OCI-LY1 (cell line): ENCODE measurements at regions not wholly inside any gene's neighbourhood (a gene's known extent, or its start where the extent isn't known, plus 50 kb on each side); places are given as distances from the start of the nearest gene placed in this dataset.
"Not testable (repeated sequence)": the region's sequence is repeated elsewhere in the genome, so short reads cannot be mapped to it uniquely, and the experiment has no call there.

ENCODE experiments used
- H2AFZ ChIP-seq: fragments of 200-600 bp; sonication (generic), shearing (Covaris generic); 2 replicates; pipeline ENCODE4 v1.6.0; 2014; ENCODE audit warnings: antibody characterized with exemption, mild to moderate bottlenecking, low read length
- H3F3A ChIP-seq: fragments of 200-600 bp; sonication (generic), shearing (Covaris generic); 2 replicates; pipeline ENCODE4 v1.6.0; 2014; ENCODE audit warnings: mild to moderate bottlenecking, antibody characterized with exemption, low read length, moderate library complexity; ENCODE audit not compliant: insufficient read depth
- H3K27ac ChIP-seq: fragments of 200-600 bp; sonication (generic); 2 replicates; pipeline ENCODE4 v1.5.1; 2014; ENCODE audit warnings: low read length, mixed run types, mild to moderate bottlenecking, low read depth; ENCODE audit not compliant: poor library complexity, severe bottlenecking
- H3K27me3 ChIP-seq: fragments of 200-600 bp; sonication (generic); 2 replicates; pipeline ENCODE4 v1.6.0; 2014; ENCODE audit warnings: antibody characterized with exemption, mild to moderate bottlenecking, low read length, moderate library complexity; ENCODE audit not compliant: insufficient read depth
- H3K36me3 ChIP-seq: fragments of 200-600 bp; sonication (generic); 2 replicates; pipeline ENCODE4 v1.6.1; 2014; ENCODE audit warnings: mild to moderate bottlenecking, antibody characterized with exemption, low read length, moderate library complexity, mixed read lengths; ENCODE audit not compliant: insufficient read depth
- H3K4me1 ChIP-seq: fragments of 200-600 bp; sonication (generic); 2 replicates; pipeline ENCODE4 v1.5.1; 2014; ENCODE audit warnings: mild to moderate bottlenecking, low read length, moderate library complexity; ENCODE audit not compliant: insufficient read depth, severe bottlenecking
- H3K4me2 ChIP-seq: fragments of 200-600 bp; sonication (generic), shearing (Covaris generic); 2 replicates; pipeline ENCODE4 v1.6.1; 2014; ENCODE audit warnings: low read length
- H3K4me3 ChIP-seq: fragments of 200-600 bp; sonication (generic); 2 replicates; pipeline ENCODE4 v1.5.1; 2014; ENCODE audit warnings: low read length, low read depth, mild to moderate bottlenecking, mixed read lengths; ENCODE audit not compliant: poor library complexity, severe bottlenecking
- H3K79me2 ChIP-seq: fragments of 200-600 bp; shearing (Covaris generic); 2 replicates; pipeline ENCODE4 v1.6.1; 2016; ENCODE audit warnings: mixed run types, low read length, mixed read lengths; ENCODE audit not compliant: insufficient read depth
- H3K9ac ChIP-seq: fragments of 200-600 bp; sonication (generic), shearing (Covaris generic); 2 replicates; pipeline ENCODE4 v1.6.1; 2014; ENCODE audit warnings: mild to moderate bottlenecking, low read length, mixed read lengths
- H3K9me2 ChIP-seq: fragments of 200-600 bp; sonication (generic), shearing (Covaris generic); 2 replicates; pipeline ENCODE4 v1.6.1; 2014; ENCODE audit warnings: low read depth, mild to moderate bottlenecking, low read length, mixed read lengths
- H3K9me3 ChIP-seq: fragments of 200-600 bp; shearing (Covaris generic); 2 replicates; pipeline ENCODE4 v1.6.1; 2014; ENCODE audit warnings: low read length, mixed read lengths
- H4K20me1 ChIP-seq: fragments of 200-600 bp; sonication (generic), shearing (Covaris generic); 2 replicates; pipeline ENCODE4 v1.6.0; 2016; ENCODE audit warnings: mild to moderate bottlenecking, low read length; ENCODE audit not compliant: insufficient read depth
- EZH2 ChIP-seq: fragments of 200-600 bp; sonication (generic), shearing (Covaris generic); IDR thresholded peaks from 2 replicates; pipeline ENCODE4 v1.8.0; 2017; ENCODE audit warnings: borderline replicate concordance, mixed run types, mild to moderate bottlenecking, antibody characterized with exemption, low read length, moderate library complexity, mixed read lengths
- TF ChIP-seq, protein P1 (sequence below): fragments of 200-600 bp; sonication (generic), shearing (Covaris generic); IDR thresholded peaks from 2 replicates; pipeline ENCODE4 v1.5.1; 2017; ENCODE audit warnings: mild to moderate bottlenecking, antibody characterized with exemption, low read length, moderate library complexity, mixed read lengths

DNA sequence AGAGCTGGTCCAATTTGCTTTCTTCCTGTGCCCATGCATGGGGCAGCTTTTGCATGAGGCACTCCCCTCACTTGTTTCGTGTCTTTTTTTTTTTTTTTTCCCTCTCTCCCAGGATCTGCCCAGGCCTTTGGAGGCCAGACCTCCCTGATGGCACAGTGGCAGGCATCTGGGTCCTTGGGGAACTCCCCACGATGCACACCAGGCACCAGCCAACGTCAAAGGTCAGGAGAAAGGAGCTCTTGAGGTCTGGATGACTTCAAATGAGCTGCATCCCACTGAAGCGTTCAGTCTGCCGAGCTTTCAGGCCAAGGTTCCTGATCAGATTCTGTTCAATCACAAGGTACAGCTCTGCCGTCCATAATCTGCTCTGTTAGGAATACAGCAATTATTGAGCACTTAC, 97.2 kb upstream of the CARD11 start:
- Histone ChIP-seq H3K9ac (no peak overlapping the region), H3K9me3 (no peaks in the 10 kb centered on the region), H3K36me3 (no peaks in the 10 kb centered on the region), H3K27ac (no peak overlapping the region), H4K20me1 (no peaks in the 10 kb centered on the region), H3K9me2 (no peaks in the 10 kb centered on the region), H3K4me3 (no peak overlapping the region), H3K4me1 (no peaks in the 10 kb centered on the region), H3F3A (no peaks in the 10 kb centered on the region), H3K79me2 (no peaks in the 10 kb centered on the region), H3K4me2 (no peak overlapping the region), H2AFZ (no peak overlapping the region), H3K27me3 (no peaks in the 10 kb centered on the region; the same call in 1 of the 2 replicates)
- TF ChIP-seq, protein P1, sequence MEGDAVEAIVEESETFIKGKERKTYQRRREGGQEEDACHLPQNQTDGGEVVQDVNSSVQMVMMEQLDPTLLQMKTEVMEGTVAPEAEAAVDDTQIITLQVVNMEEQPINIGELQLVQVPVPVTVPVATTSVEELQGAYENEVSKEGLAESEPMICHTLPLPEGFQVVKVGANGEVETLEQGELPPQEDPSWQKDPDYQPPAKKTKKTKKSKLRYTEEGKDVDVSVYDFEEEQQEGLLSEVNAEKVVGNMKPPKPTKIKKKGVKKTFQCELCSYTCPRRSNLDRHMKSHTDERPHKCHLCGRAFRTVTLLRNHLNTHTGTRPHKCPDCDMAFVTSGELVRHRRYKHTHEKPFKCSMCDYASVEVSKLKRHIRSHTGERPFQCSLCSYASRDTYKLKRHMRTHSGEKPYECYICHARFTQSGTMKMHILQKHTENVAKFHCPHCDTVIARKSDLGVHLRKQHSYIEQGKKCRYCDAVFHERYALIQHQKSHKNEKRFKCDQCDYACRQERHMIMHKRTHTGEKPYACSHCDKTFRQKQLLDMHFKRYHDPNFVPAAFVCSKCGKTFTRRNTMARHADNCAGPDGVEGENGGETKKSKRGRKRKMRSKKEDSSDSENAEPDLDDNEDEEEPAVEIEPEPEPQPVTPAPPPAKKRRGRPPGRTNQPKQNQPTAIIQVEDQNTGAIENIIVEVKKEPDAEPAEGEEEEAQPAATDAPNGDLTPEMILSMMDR = no peak
- TF ChIP-seq EZH2 = no peak

DNA sequence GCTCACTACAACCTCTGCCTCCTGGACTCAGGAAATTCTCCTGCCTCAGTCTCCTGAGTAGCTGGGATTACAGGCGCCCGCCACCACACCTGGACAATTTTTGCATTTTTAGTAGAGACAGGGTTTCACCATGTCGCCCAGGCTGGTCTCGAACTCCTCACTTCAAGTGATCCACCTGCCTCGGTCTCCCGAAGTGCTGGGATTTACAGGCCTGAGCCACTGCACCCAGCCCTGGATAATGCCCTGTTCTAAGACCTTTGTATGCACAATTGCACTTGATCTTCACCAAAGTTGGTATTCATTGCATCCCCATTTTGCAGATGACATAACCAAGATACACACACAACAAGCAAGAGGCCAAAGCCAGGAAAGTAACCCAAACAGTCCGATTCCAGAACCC, 97.7 kb upstream of the CARD11 start:
- no peaks in the 10 kb centered on the region for H3F3A ChIP-seq
- H3K79me2 ChIP-seq = no peaks in the 10 kb centered on the region
- no peaks in the 10 kb centered on the region for H4K20me1 ChIP-seq
- no peak overlapping the region for H3K27ac ChIP-seq
- no peaks in the 10 kb centered on the region; the same call in 1 of the 2 replicates for H3K27me3 ChIP-seq
- no peak overlapping the region for H3K4me3 ChIP-seq
- H3K9me2 ChIP-seq = no peaks in the 10 kb centered on the region
- no peaks in the 10 kb centered on the region for H3K36me3 ChIP-seq
- H2AFZ ChIP-seq = no peak overlapping the region
- no peak overlapping the region for H3K4me2 ChIP-seq
- H3K9ac ChIP-seq = no peak overlapping the region
- TF ChIP-seq, protein P1 = no peak
- no peak for TF ChIP-seq EZH2
- H3K9me3 ChIP-seq = no peaks in the 10 kb centered on the region
- no peaks in the 10 kb centered on the region for H3K4me1 ChIP-seq

DNA sequence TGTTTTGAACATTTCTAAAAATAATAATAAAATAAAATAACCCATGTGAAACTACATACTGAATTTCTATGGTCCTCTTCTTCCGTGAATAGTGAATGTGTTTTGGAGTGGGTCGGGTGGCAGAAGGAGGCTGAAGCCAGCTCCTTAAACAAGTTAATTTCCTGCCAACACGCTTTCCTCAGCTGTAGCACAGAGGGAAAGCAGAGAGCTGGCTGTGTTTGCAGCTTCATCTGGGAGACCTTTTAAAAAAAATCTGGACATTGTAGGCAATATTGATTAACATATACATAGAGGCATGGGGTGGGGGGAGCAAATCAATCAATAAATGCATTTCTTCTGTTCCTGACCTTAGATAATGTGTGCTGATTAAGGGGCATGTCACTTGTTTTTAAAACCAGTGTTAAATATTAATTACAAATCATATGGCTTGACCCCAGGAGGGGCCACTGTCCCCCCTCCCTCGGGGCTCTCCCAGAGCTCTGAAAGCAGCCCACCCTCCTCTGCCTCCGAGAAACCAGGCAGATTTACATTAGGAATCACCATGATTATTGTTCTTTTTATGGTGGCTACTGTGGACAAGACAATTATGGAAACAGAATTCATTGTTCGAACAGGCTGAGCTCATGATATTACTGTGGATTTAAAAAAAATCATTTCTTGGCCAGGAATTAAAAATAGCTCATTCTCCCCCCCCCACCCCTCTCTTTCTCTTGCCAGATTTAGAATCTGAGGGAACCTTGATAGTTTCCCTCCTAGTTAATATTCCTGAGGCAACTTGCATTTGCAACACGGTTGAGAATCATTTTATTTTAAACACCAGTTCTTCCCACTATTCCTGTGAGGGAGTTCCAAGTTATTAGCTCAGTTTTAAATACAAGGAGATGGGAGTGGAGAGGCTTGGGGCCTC, 100.5 kb upstream of the CARD11 start:
- Histone ChIP-seq H2AFZ (no peak overlapping the region), H3K9me3 (no peaks in the 10 kb centered on the region), H4K20me1 (no peaks in the 10 kb centered on the region), H3K27ac (no peak overlapping the region), H3K4me1 (no peaks in the 10 kb centered on the region), H3K9me2 (no peaks in the 10 kb centered on the region), H3K36me3 (no peaks in the 10 kb centered on the region), H3K27me3 (no peaks in the 10 kb centered on the region), H3K9ac (no peak overlapping the region), H3F3A (no peaks in the 10 kb centered on the region), H3K79me2 (no peaks in the 10 kb centered on the region), H3K4me2 (no peak overlapping the region), H3K4me3 (no peak overlapping the region)
- TF ChIP-seq, protein P1 = no peak
- no peak for TF ChIP-seq EZH2

DNA sequence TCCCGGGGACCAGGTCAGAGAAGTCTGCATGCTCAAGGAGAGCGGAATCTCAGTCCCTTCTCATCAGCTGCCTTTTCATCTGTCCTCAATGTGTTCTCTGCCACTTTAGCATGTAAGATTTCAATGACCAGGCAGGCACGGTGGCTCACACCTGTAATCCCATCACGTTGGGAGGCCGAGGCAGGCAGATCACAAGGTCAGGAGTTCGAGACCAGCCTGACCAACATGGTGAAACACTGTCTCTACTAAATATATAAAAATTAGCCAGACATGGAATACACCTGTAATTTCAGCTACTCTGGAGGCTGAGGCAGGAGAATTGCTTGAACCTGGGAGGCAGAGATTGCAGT, 101.1 kb upstream of the CARD11 start:
- not testable (repeated sequence) for H3K36me3 ChIP-seq, H3K9ac ChIP-seq, H3K79me2 ChIP-seq, H3K9me2 ChIP-seq, H3K4me1 ChIP-seq, H3F3A ChIP-seq, H3K27me3 ChIP-seq, H3K9me3 ChIP-seq, H3K4me2 ChIP-seq, H2AFZ ChIP-seq, H3K4me3 ChIP-seq, H3K27ac ChIP-seq, H4K20me1 ChIP-seq
